ENCODE measurements at regions not wholly inside any gene's neighbourhood (a gene's known extent, or its start where the extent isn't known, plus 50 kb on each side); places are given as distances from the start of the nearest gene placed in this dataset.
"Not testable (repeated sequence)": the region's sequence is repeated elsewhere in the genome, so short reads cannot be mapped to it uniquely, and the experiment has no call there.

DNA sequence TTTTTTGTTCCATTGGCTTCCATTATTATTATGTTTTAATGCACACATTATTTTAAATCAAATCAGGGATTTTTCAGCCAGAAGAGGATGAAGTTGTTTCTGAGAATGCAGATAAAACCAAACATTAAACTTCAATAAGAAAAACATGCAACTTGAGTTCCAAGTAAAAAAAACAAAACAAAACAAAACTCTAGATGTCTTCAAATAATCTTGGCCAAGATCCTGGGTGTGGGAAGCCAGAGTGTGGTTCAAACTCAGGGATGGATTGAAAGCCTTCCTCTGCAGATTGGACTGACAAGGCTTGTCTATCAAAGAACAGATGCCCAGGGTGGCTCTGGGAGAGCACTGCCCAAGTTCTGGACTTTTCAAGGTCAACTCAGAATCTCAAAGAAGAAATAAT is 134.1 kb downstream of the LCA5 start:
- peaks cover 10% of the 10 kb centered on the region for H3K9me3 Mint-ChIP-seq
- no peaks in the 10 kb centered on the region for H3K36me3 Mint-ChIP-seq (ENCODE audit: low read depth)
- peaks cover 16% of the 10 kb centered on the region for H3K4me1 Mint-ChIP-seq
- no peak overlapping the region for H3K4me3 Mint-ChIP-seq
- H3K27me3 Mint-ChIP-seq (ENCODE audit: low read depth): no peaks in the 10 kb centered on the region
- H3K27ac Mint-ChIP-seq: peak overlapping the region in 2 of 3 experiments; percentile 38 to 54
- TF ChIP-seq, protein P1, sequence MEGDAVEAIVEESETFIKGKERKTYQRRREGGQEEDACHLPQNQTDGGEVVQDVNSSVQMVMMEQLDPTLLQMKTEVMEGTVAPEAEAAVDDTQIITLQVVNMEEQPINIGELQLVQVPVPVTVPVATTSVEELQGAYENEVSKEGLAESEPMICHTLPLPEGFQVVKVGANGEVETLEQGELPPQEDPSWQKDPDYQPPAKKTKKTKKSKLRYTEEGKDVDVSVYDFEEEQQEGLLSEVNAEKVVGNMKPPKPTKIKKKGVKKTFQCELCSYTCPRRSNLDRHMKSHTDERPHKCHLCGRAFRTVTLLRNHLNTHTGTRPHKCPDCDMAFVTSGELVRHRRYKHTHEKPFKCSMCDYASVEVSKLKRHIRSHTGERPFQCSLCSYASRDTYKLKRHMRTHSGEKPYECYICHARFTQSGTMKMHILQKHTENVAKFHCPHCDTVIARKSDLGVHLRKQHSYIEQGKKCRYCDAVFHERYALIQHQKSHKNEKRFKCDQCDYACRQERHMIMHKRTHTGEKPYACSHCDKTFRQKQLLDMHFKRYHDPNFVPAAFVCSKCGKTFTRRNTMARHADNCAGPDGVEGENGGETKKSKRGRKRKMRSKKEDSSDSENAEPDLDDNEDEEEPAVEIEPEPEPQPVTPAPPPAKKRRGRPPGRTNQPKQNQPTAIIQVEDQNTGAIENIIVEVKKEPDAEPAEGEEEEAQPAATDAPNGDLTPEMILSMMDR (IDR thresholded peaks at IDR 0.05; ENCODE audit: unreplicated experiment in 3 of 3): no peak

DNA sequence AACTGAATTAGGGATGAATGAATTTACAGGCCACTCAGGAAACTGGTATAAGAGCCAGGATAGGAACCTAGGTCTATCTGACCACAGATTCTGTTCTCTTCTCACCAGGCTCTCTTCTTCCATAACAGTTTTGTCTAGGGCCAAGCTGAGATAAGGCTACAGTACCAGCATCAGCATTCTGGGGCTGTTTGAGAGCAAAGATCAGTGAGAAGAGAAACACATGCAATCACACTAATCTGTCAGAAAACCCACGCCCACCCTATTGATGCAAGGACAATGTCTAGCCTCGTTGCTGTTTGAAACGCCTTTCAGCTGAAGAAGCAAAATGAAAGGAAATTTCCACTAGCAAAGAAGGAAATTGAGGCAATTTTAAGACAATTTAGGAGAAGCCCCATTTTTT is 137.7 kb downstream of the LCA5 start:
- peaks cover 3% of the 10 kb centered on the region for H3K27me3 Mint-ChIP-seq (ENCODE audit: low read depth)
- TF ChIP-seq, protein P1 (IDR thresholded peaks at IDR 0.05; ENCODE audit: unreplicated experiment in 3 of 3): no peak
- H3K9me3 Mint-ChIP-seq: peaks cover 5% of the 10 kb centered on the region
- no peak overlapping the region for H3K27ac Mint-ChIP-seq
- H3K4me3 Mint-ChIP-seq: no peak overlapping the region
- H3K36me3 Mint-ChIP-seq (ENCODE audit: low read depth): no peaks in the 10 kb centered on the region
- peaks cover 16% of the 10 kb centered on the region for H3K4me1 Mint-ChIP-seq

DNA sequence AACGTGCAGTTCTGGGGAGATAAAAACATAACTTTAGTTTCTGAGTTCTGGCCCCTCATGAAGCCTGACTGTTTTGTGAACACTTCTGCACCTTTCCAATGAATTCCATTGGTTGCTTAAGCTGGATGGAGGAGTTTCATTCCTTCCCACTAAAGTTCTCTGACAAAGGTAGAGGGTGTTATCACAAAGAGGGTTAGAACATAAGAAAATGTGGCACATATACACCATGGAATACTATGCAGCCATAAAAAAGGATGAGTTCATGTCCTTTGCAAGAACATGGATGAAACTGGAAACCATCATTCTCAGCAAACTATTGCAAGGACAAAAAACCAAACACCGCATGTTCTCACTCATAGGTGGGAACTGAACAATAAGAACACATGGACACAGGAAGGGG is 138.6 kb downstream of the LCA5 start:
- H3K4me1 Mint-ChIP-seq: peaks cover 12% of the 10 kb centered on the region
- H3K27me3 Mint-ChIP-seq (ENCODE audit: low read depth); H3K4me3 Mint-ChIP-seq; H3K9me3 Mint-ChIP-seq; H3K27ac Mint-ChIP-seq; H3K36me3 Mint-ChIP-seq (ENCODE audit: low read depth): not testable (repeated sequence)

DNA sequence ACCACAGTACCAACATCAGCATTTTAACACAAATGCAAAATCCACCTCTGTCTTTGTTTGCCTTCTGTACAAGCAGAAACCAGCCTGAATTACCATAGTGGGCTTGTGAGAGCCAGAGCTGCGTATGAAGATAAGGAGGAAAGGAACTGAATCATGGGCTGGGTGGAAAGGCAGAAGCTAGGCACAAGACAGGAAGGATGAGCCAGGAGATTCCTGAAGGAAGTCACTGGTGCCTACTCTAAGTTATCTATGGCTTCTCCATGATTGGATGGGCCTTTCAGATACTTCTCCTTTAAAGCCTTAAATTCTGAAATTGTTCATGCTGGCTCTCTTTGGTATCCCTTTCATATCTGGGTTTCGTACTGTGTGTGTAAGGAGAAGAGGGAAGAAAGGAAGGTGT is 140.6 kb downstream of the LCA5 start:
- H3K36me3 Mint-ChIP-seq (ENCODE audit: low read depth): no peaks in the 10 kb centered on the region

DNA sequence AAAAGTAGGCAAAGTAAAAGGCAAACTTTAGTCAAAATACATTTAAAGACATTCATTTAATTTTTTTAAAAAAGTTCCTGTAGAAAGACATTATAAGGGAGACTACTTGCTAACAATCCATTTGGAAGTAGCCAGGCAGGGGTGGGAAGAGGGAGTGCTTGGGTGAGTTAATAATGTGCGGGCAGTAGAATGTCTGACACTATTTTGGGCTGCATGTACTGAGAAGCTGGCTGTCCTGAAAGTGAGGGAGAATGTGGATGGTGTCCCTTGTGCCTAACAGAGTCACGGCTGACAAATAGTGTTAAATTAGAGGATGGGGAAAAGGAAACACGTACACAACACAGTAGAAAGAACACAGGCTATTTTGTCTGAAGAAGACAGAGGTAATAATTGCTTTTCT is 142.5 kb downstream of the LCA5 start:
- TF ChIP-seq, protein P1 (IDR thresholded peaks at IDR 0.05; ENCODE audit: unreplicated experiment in 3 of 3): no peak
- no peak overlapping the region for H3K4me3 Mint-ChIP-seq
- H3K27me3 Mint-ChIP-seq (ENCODE audit: low read depth): peaks cover 3% of the 10 kb centered on the region
- H3K9me3 Mint-ChIP-seq: peaks cover 8% of the 10 kb centered on the region
- H3K4me1 Mint-ChIP-seq: no peaks in the 10 kb centered on the region
- no peak overlapping the region for H3K27ac Mint-ChIP-seq
- H3K36me3 Mint-ChIP-seq (ENCODE audit: low read depth): no peaks in the 10 kb centered on the region

More for the DNA sequence above, 140.6 kb downstream of the LCA5 start:
- Mint-ChIP-seq H3K27ac (no peak overlapping the region), H3K4me3 (no peak overlapping the region), H3K4me1 (no peaks in the 10 kb centered on the region), H3K27me3 (ENCODE audit: low read depth) (peaks cover 3% of the 10 kb centered on the region), H3K9me3 (peaks cover 8% of the 10 kb centered on the region)
- TF ChIP-seq, protein P1 (IDR thresholded peaks at IDR 0.05; ENCODE audit: unreplicated experiment in 3 of 3): no peak

DNA sequence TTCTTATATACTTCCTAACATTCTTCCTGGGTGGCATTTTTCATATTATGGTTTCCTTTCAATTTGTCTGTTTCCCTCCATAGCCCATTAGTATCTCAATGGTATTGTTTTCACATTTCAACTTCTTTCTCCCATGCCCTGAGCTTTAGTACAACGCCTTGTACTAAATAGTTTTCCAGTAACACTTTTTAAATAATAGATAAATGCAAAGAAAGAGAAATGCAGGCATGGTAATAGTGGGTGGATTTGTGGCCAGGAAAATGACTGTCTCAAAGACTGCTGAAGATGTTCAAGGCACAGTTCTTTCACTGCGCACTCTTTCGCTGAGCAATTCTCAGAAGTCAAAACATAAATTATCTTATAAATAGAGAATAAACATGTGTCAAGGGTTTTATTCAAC is 145.1 kb downstream of the LCA5 start:
- peaks cover 3% of the 10 kb centered on the region for H3K27me3 Mint-ChIP-seq (ENCODE audit: low read depth)
- H3K27ac Mint-ChIP-seq: no peak overlapping the region
- no peaks in the 10 kb centered on the region for H3K36me3 Mint-ChIP-seq (ENCODE audit: low read depth)
- TF ChIP-seq, protein P1 (IDR thresholded peaks at IDR 0.05; ENCODE audit: unreplicated experiment in 3 of 3): no peak
- H3K4me1 Mint-ChIP-seq: no peaks in the 10 kb centered on the region
- no peak overlapping the region for H3K4me3 Mint-ChIP-seq
- H3K9me3 Mint-ChIP-seq: peaks cover 8% of the 10 kb centered on the region

Data from nephron (organoid).